ENCODE measurements at regions not wholly inside any gene's neighbourhood (a gene's known extent, or its start where the extent isn't known, plus 50 kb on each side); places are given as distances from the start of the nearest gene placed in this dataset.

DNA sequence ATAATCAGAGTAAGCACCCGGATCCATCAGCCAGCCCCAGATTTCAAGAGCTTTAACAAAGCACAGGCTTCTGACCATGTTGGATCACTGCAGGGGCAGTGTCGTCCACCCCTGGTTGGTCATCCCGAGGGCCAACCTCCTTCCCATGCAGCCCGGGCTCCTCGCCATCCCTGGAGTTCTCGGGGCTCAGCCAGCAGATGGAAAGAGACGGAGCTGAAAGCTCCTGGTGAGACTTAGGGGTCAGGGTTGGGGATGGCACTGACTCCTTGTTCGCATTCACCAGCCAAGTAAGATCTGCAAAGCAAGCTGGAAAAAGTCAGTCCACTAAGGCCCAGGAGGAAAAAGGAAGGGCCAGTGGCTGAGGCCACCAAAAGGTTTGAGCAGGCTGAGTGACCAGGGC lies 888.9 kb downstream of the BRD1 start:
- H3K9me3 ChIP-seq, result no peaks in the 10 kb centered on the region
- H3K4me1 ChIP-seq, result no peaks in the 10 kb centered on the region
- H3K27ac ChIP-seq, result no peak overlapping the region
- intact Hi-C loops (cut with DNase I), result no loop called here
- TF ChIP-seq POLR2A (IDR thresholded peaks at IDR 0.05) (no peak), EP300 (IDR thresholded peaks at IDR 0.05) (no peak), POLR2AphosphoS5 (IDR thresholded peaks at IDR 0.05) (no peak)
- TF ChIP-seq, protein P1, sequence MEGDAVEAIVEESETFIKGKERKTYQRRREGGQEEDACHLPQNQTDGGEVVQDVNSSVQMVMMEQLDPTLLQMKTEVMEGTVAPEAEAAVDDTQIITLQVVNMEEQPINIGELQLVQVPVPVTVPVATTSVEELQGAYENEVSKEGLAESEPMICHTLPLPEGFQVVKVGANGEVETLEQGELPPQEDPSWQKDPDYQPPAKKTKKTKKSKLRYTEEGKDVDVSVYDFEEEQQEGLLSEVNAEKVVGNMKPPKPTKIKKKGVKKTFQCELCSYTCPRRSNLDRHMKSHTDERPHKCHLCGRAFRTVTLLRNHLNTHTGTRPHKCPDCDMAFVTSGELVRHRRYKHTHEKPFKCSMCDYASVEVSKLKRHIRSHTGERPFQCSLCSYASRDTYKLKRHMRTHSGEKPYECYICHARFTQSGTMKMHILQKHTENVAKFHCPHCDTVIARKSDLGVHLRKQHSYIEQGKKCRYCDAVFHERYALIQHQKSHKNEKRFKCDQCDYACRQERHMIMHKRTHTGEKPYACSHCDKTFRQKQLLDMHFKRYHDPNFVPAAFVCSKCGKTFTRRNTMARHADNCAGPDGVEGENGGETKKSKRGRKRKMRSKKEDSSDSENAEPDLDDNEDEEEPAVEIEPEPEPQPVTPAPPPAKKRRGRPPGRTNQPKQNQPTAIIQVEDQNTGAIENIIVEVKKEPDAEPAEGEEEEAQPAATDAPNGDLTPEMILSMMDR (IDR thresholded peaks at IDR 0.05), result no peak
- peaks cover 0 to 18% (median 0%) of the 10 kb centered on the region in 3 donors for H3K27me3 ChIP-seq
- WGBS, 2 donors, result 76 to 82% methylated on average over 8 of the region's 8 CpGs
- peak; percentile 48 for DNase-seq
- no peak overlapping the region for H3K4me3 ChIP-seq
- H3K36me3 ChIP-seq, result no peaks in the 10 kb centered on the region

DNA sequence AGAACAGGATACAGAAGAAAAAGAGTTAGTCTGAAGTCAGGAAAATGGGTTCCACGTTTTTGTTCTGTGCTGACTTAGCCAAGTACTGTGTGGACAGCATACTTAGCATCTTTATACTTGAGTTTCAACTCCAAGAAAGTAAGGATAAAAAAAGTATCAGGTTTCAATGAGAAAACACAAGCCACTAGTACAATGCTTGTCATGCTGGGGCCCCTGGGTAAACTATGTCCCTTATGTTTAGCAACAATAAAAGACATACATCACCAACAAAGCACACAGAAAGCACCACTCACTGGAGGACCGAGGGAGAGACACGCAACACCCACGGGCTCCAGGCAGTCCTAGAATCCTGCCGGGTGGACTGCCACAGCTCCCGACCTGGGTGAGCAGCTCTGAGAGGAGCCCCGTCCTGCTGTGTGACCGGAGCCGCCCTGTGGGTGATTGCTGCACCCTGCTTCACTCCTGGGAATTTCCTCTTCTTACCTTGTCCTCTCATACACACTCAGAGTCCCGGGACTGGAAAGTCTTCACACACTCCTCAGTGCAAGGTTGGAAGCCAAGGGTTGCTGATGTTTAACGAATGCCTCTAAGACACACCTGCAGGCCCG lies 890.5 kb downstream of the BRD1 start:
- H3K27me3 ChIP-seq, result peaks cover 0 to 18% (median 0%) of the 10 kb centered on the region in 3 donors
- H3K9me3 ChIP-seq, result no peaks in the 10 kb centered on the region
- H3K36me3 ChIP-seq, result no peaks in the 10 kb centered on the region
- DNase-seq, result peak; percentile 20
- TF ChIP-seq EP300 (IDR thresholded peaks at IDR 0.05) (no peak), POLR2A (IDR thresholded peaks at IDR 0.05) (no peak), POLR2AphosphoS5 (IDR thresholded peaks at IDR 0.05) (no peak)
- TF ChIP-seq, protein P1 (IDR thresholded peaks at IDR 0.05), result no peak
- H3K4me3 ChIP-seq, result no peak overlapping the region
- H3K27ac ChIP-seq, result no peak overlapping the region
- 54 to 73% methylated on average over 12 of the region's 12 CpGs for WGBS, 2 donors
- intact Hi-C loops (cut with DNase I), result no loop called here
- no peaks in the 10 kb centered on the region for H3K4me1 ChIP-seq

DNA sequence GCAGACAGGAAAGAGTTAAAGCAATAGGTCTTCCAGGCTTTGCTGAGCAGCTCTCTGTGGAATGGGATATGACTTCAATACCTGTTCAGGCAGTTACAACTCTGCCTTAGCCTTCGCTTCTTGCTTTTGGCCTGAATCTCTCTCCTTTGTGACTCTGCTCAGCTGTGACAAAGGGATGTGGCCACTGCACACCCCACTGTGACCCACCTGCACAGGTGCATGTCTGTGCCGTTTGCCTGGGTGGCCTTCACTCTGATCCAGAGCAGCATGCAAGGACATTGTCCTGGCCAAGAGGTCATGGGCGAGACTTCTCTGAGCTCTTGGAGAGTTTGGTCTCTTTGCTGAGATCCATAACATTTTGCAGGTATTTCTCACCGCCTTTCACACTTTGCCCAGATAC lies 891.3 kb downstream of the BRD1 start:
- 89 to 91% methylated on average over 4 of the region's 4 CpGs for WGBS, 2 donors
- intact Hi-C loops (cut with DNase I), result no loop called here
- TF ChIP-seq POLR2AphosphoS5 (IDR thresholded peaks at IDR 0.05) (no peak), POLR2A (IDR thresholded peaks at IDR 0.05) (no peak), EP300 (IDR thresholded peaks at IDR 0.05) (no peak)
- TF ChIP-seq, protein P1 (IDR thresholded peaks at IDR 0.05), result no peak
- no peaks in the 10 kb centered on the region for H3K4me1 ChIP-seq
- H3K9me3 ChIP-seq, result no peaks in the 10 kb centered on the region
- peaks cover 0 to 18% (median 0%) of the 10 kb centered on the region in 3 donors for H3K27me3 ChIP-seq
- no peaks in the 10 kb centered on the region for H3K36me3 ChIP-seq
- H3K4me3 ChIP-seq, result no peak overlapping the region
- no peak overlapping the region for H3K27ac ChIP-seq
- DNase-seq, result peak; percentile 10

DNA sequence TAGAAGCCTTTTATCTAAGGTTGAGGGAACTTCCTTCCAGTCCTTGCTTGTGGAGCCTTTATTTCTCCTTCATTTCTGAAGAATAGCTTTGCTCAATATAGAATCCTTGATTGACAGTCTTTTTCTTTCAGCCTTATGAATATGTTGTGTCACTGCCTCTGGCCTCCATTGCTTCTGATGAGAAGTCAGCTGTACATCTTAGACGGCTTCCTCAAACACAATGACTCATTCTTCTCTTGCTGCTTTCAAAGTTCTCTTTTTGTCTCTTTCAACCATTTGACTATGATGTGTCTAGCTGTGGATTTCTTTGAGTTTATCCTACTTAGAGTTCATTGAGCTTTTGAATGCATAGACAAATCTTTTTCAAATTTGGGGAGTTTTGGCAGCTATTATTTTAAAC lies 893.2 kb downstream of the BRD1 start:
- WGBS, 2 donors, result 83 to 84% methylated on average over 1 of the region's 1 CpG
- H3K27ac ChIP-seq, result no peak overlapping the region
- intact Hi-C loops (cut with DNase I), result no loop called here
- no peaks in the 10 kb centered on the region for H3K36me3 ChIP-seq
- H3K4me1 ChIP-seq, result no peaks in the 10 kb centered on the region
- TF ChIP-seq, protein P1 (IDR thresholded peaks at IDR 0.05), result no peak
- TF ChIP-seq POLR2AphosphoS5 (IDR thresholded peaks at IDR 0.05) (no peak), EP300 (IDR thresholded peaks at IDR 0.05) (no peak), POLR2A (IDR thresholded peaks at IDR 0.05) (no peak)
- peaks cover 0 to 13% (median 0%) of the 10 kb centered on the region in 3 donors for H3K27me3 ChIP-seq
- no peak overlapping the region for H3K4me3 ChIP-seq
- DNase-seq, result no peak
- H3K9me3 ChIP-seq, result no peaks in the 10 kb centered on the region

DNA sequence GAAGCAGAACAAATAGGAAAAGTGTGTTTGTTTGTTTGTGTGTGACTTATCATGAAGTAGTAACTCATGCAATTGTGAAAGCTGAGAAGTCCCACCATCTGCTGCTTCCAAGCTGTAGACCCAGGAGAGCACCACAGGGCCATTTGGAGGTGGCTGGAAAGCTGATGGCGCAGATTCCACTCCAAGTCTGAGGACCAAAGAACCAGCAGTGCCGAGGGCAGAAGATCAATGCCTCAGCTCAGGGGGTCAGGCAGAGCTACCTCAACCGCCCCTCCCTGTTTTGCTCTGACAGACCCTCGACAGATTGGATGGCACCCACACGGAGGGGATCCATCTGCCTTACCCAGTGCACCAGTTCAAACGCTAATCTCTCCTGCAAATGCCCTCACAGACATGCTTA lies 896.2 kb downstream of the BRD1 start:
- intact Hi-C loops (cut with DNase I), result no loop called here
- Histone ChIP-seq H3K4me1 (no peaks in the 10 kb centered on the region), H3K27me3 (peaks cover 0 to 12% (median 0%) of the 10 kb centered on the region in 3 donors), H3K9me3 (no peaks in the 10 kb centered on the region), H3K36me3 (no peaks in the 10 kb centered on the region), H3K4me3 (no peak overlapping the region), H3K27ac (no peak overlapping the region)
- TF ChIP-seq POLR2AphosphoS5 (IDR thresholded peaks at IDR 0.05) (no peak), POLR2A (IDR thresholded peaks at IDR 0.05) (no peak), EP300 (IDR thresholded peaks at IDR 0.05) (no peak)
- TF ChIP-seq, protein P1 (IDR thresholded peaks at IDR 0.05), result no peak
- peak; percentile 15 for DNase-seq
- WGBS, 2 donors, result 78 to 87% methylated on average over 6 of the region's 6 CpGs
